Neural progenitor cell (in vitro differentiated cells): ENCODE measurements at regions not wholly inside any gene's neighbourhood (a gene's known extent, or its start where the extent isn't known, plus 50 kb on each side); places are given as distances from the start of the nearest gene placed in this dataset.

Source experiments
- EZH2 ChIP-seq: fragments of 200-600 bp; sonication (generic); IDR thresholded peaks from 2 replicates; pipeline ENCODE4 v1.6.1; 2017; ENCODE audit warnings: antibody characterized with exemption, mild to moderate bottlenecking, moderate library complexity
- TF ChIP-seq, protein P1 (sequence below): fragments of 200-600 bp; sonication (generic); IDR thresholded peaks from 2 replicates; pipeline ENCODE4 v1.5.1; 2017; ENCODE audit warnings: antibody characterized with exemption, mild to moderate bottlenecking

DNA sequence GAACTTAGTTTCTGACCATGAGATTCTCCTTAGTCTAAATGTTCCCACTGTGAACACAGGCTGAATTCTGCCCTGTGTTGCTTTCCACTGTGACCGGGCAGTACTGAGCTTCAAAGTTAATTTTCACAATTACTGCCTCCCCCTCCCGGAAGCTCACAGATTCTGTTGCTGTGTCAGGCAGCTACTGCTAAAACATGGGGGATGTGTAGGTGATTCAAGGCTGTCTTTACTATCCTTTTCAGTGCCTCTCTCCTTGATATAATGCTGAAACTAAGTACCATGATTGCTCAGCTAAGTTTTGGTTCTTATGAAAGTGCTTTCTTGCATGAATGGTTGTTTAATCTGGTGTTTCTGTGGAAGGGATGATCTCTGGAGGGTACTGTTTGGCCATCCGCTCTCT is 428.3 kb upstream of the NOVA1 start:
- TF ChIP-seq, protein P1, sequence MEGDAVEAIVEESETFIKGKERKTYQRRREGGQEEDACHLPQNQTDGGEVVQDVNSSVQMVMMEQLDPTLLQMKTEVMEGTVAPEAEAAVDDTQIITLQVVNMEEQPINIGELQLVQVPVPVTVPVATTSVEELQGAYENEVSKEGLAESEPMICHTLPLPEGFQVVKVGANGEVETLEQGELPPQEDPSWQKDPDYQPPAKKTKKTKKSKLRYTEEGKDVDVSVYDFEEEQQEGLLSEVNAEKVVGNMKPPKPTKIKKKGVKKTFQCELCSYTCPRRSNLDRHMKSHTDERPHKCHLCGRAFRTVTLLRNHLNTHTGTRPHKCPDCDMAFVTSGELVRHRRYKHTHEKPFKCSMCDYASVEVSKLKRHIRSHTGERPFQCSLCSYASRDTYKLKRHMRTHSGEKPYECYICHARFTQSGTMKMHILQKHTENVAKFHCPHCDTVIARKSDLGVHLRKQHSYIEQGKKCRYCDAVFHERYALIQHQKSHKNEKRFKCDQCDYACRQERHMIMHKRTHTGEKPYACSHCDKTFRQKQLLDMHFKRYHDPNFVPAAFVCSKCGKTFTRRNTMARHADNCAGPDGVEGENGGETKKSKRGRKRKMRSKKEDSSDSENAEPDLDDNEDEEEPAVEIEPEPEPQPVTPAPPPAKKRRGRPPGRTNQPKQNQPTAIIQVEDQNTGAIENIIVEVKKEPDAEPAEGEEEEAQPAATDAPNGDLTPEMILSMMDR: no peak
- no peak for TF ChIP-seq EZH2
